ENCODE measurements at regions not wholly inside any gene's neighbourhood (a gene's known extent, or its start where the extent isn't known, plus 50 kb on each side); places are given as distances from the start of the nearest gene placed in this dataset.

DNA sequence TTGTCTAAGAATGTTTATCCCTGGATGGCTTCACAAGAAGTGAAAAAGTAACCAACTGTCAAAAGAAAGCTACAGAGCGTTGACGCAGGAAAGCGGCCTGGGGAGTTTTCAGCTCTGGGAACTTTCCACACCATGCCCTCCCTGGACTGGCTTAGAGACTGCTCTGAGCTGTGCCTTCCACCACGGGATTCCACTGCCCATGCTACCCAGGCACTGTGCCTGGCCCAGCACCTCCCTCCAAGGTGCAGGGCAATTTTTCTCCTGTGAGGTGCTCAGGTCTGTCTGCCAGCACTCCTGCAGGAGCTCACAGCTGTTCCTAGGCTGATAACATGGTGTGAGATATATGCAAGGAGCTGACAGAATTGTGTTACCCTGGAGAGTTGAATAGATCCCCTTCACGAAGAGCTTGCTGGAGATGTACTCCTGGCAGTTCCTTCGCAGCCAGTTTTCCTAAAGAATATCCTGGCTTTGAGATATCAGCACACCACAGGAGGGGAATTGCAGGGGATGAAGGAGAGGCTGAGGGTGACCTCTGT is 258.3 kb upstream of the B3GAT1 start:
- no peak overlapping the region for H3K4me3 ChIP-seq
- no peak overlapping the region for H3K27ac ChIP-seq
- no peaks in the 10 kb centered on the region for H3K36me3 ChIP-seq
- in situ Hi-C loops (cut with MboI; ENCODE audit: low sequenced_read_pairs in 4 of 4), result no loop called here
- ATAC-seq, result no peak
- no peaks in the 10 kb centered on the region for H3K9me3 ChIP-seq
- no peak for DNase-seq
- H3K27me3 ChIP-seq, result no peaks in the 10 kb centered on the region
- TF ChIP-seq, protein P1, sequence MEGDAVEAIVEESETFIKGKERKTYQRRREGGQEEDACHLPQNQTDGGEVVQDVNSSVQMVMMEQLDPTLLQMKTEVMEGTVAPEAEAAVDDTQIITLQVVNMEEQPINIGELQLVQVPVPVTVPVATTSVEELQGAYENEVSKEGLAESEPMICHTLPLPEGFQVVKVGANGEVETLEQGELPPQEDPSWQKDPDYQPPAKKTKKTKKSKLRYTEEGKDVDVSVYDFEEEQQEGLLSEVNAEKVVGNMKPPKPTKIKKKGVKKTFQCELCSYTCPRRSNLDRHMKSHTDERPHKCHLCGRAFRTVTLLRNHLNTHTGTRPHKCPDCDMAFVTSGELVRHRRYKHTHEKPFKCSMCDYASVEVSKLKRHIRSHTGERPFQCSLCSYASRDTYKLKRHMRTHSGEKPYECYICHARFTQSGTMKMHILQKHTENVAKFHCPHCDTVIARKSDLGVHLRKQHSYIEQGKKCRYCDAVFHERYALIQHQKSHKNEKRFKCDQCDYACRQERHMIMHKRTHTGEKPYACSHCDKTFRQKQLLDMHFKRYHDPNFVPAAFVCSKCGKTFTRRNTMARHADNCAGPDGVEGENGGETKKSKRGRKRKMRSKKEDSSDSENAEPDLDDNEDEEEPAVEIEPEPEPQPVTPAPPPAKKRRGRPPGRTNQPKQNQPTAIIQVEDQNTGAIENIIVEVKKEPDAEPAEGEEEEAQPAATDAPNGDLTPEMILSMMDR (IDR thresholded peaks at IDR 0.05 in 4 of 5, conservative IDR thresholded peaks at IDR 0.05 in 1 of 5), result no peak
- no peak for TF ChIP-seq POLR2A (IDR thresholded peaks at IDR 0.05)
- no peaks in the 10 kb centered on the region for H3K4me1 ChIP-seq
- intact Hi-C loops (cut with DNase I; ENCODE audit: low total_unique reads), result no loop called here

DNA sequence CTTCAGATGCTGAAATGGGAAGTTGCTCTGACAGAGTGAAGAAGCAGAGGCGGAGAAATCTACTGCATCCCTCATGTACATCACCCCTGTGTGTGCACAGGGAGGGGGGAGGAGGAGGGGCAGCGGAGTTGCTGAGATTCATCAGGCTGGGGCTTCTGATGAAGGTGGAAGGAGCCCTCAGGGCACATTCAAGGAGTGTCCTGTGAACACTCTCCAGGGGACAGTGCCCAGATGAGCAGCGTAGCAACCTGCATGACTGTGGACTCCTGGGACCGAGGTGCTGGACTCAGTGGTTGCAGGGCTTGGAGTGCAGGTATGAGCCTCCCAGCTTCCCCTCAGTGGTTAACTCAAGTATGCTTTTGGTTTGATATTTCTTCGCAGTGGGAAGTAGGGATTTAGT is 257.8 kb upstream of the B3GAT1 start:
- intact Hi-C loops (cut with DNase I; ENCODE audit: low total_unique reads) (no loop called here), in situ Hi-C loops (cut with MboI; ENCODE audit: low sequenced_read_pairs in 4 of 4) (no loop called here)
- ATAC-seq, result no peak
- TF ChIP-seq, protein P1 (IDR thresholded peaks at IDR 0.05 in 4 of 5, conservative IDR thresholded peaks at IDR 0.05 in 1 of 5), result no peak
- TF ChIP-seq POLR2A (IDR thresholded peaks at IDR 0.05), result no peak
- Histone ChIP-seq H3K9me3 (no peaks in the 10 kb centered on the region), H3K36me3 (no peaks in the 10 kb centered on the region), H3K27me3 (no peaks in the 10 kb centered on the region), H3K4me1 (no peaks in the 10 kb centered on the region), H3K27ac (no peak overlapping the region), H3K4me3 (no peak overlapping the region)
- DNase-seq, result no peak

DNA sequence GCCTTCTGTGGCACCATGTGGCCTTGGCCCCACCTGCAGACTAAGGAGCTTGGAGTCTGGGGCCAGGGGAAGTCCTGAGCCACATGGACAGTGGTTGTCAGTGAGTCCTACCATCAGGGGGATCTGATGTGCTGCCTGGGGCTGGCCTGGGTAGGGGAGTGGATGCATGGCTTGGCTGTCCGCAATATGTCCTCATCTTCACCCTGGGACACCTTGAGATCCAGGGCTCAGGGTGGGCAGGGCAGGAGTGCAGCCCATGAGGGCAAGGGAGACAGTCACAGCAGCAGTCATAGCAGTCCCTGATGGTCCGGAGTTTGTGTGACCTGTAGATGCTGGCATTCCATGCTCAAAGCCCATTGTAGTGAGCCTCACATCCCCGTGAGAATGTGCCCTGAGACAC is 256.8 kb upstream of the B3GAT1 start:
- no peak overlapping the region for H3K4me3 ChIP-seq
- no peaks in the 10 kb centered on the region for H3K4me1 ChIP-seq
- H3K27ac ChIP-seq, result no peak overlapping the region
- no peak for TF ChIP-seq POLR2A (IDR thresholded peaks at IDR 0.05)
- TF ChIP-seq, protein P1 (IDR thresholded peaks at IDR 0.05 in 4 of 5, conservative IDR thresholded peaks at IDR 0.05 in 1 of 5), result no peak
- H3K36me3 ChIP-seq, result no peaks in the 10 kb centered on the region
- intact Hi-C loops (cut with DNase I; ENCODE audit: low total_unique reads) (no loop called here), in situ Hi-C loops (cut with MboI; ENCODE audit: low sequenced_read_pairs in 4 of 4) (no loop called here)
- H3K27me3 ChIP-seq, result no peaks in the 10 kb centered on the region
- DNase-seq, result no peak
- no peaks in the 10 kb centered on the region for H3K9me3 ChIP-seq
- no peak for ATAC-seq

DNA sequence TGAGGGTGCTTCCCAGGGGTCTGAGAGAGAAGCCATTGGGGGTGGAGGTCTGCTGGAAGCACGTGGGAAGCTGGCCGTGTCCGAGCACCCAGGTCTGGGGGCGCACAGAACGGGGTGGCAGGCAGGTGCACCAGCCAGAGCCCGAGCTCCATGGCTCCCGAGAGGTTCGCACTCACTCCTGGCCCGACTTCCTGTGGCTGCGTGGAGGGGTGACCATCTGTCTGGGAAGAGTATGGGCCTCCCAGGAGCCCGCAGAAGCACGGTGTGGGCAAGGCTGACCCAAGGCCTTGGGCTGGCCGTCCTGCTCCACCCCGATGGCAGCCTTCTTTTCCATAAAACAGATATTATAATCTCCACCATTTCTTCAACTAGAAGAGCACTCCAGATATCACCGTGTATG is 256.0 kb upstream of the B3GAT1 start:
- no peak for DNase-seq
- H3K4me1 ChIP-seq, result no peaks in the 10 kb centered on the region
- intact Hi-C loops (cut with DNase I; ENCODE audit: low total_unique reads), result no loop called here
- no peak overlapping the region for H3K27ac ChIP-seq
- in situ Hi-C loops (cut with MboI; ENCODE audit: low sequenced_read_pairs in 4 of 4), result no loop called here
- no peaks in the 10 kb centered on the region for H3K9me3 ChIP-seq
- ATAC-seq, result no peak
- no peaks in the 10 kb centered on the region for H3K27me3 ChIP-seq
- TF ChIP-seq, protein P1 (IDR thresholded peaks at IDR 0.05 in 4 of 5, conservative IDR thresholded peaks at IDR 0.05 in 1 of 5), result no peak
- TF ChIP-seq POLR2A (IDR thresholded peaks at IDR 0.05), result no peak
- no peak overlapping the region for H3K4me3 ChIP-seq
- H3K36me3 ChIP-seq, result no peaks in the 10 kb centered on the region

DNA sequence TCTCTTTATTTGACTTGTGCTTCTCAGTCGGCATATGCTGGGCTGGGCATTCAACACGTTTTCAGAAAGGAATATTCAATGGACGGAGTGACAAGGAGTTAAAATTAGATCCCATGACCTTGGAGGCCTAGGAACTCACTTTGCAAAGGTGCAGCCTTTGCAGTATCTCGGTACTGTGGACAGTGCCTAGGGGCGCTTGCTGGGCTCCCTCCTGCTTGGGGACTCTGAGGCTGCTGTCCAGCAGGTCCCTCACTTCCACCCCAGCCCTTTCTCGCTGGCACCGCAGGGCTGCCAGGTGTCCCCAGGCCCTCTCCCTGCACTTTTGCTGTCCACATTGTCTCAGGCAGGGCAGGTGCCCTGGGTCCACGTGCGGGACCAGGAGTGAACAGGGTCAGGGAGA is 255.5 kb upstream of the B3GAT1 start:
- Histone ChIP-seq H3K27ac (no peak overlapping the region), H3K27me3 (no peaks in the 10 kb centered on the region), H3K36me3 (no peaks in the 10 kb centered on the region), H3K4me1 (no peaks in the 10 kb centered on the region), H3K9me3 (no peaks in the 10 kb centered on the region), H3K4me3 (no peak overlapping the region)
- in situ Hi-C loops (cut with MboI; ENCODE audit: low sequenced_read_pairs in 4 of 4) (no loop called here), intact Hi-C loops (cut with DNase I; ENCODE audit: low total_unique reads) (no loop called here)
- DNase-seq (no peak), ATAC-seq (no peak)
- TF ChIP-seq, protein P1 (IDR thresholded peaks at IDR 0.05 in 4 of 5, conservative IDR thresholded peaks at IDR 0.05 in 1 of 5), result no peak
- TF ChIP-seq POLR2A (IDR thresholded peaks at IDR 0.05), result no peak
